ENCODE measurements at regions not wholly inside any gene's neighbourhood (a gene's known extent, or its start where the extent isn't known, plus 50 kb on each side); places are given as distances from the start of the nearest gene placed in this dataset.

GRCh38 chr13:40114305-40114896, 458.9 kb downstream of the COG6 start:
- DNase-seq (ENCODE audit: low spot score): no peak

GRCh38 chr13:40115426-40115825, 460.0 kb downstream of the COG6 start:
- DNase-seq (ENCODE audit: low spot score): no peak

GRCh38 chr13:40116008-40116407, 460.5 kb downstream of the COG6 start:
- DNase-seq (ENCODE audit: low spot score): peak; percentile 79

- no peak for DNase-seq (ENCODE audit: low spot score)
These were observed 462.9 kb downstream of the COG6 start for GRCh38 chr13:40118337-40118736.

GRCh38 chr13:40119852-40120251, 464.4 kb downstream of the COG6 start:
- DNase-seq (ENCODE audit: low spot score): no peak

GRCh38 chr13:40120288-40120687, 464.8 kb downstream of the COG6 start:
- DNase-seq (ENCODE audit: low spot score): no peak

GRCh38 chr13:40120781-40121180, 465.3 kb downstream of the COG6 start:
- DNase-seq (ENCODE audit: low spot score): no peak

- DNase-seq (ENCODE audit: low spot score): no peak
These were observed 466.3 kb downstream of the COG6 start for GRCh38 chr13:40121722-40122121.

- DNase-seq (ENCODE audit: low spot score): no peak
These were observed 468.6 kb downstream of the COG6 start for GRCh38 chr13:40123962-40124632.

- no peak for DNase-seq (ENCODE audit: low spot score)
These were observed 469.2 kb downstream of the COG6 start for GRCh38 chr13:40124633-40125015.

- DNase-seq (ENCODE audit: low spot score): no peak
These were observed 469.9 kb downstream of the COG6 start for GRCh38 chr13:40125336-40125735.

- no peak for DNase-seq (ENCODE audit: low spot score)
These were observed 471.0 kb downstream of the COG6 start for GRCh38 chr13:40126306-40127085.

GRCh38 chr13:40127476-40127875, 472.0 kb downstream of the COG6 start:
- no peak for DNase-seq (ENCODE audit: low spot score)

- DNase-seq (ENCODE audit: low spot score): no peak
These were observed 472.5 kb downstream of the COG6 start for GRCh38 chr13:40127925-40128324.

- no peak for DNase-seq (ENCODE audit: low spot score)
These were observed 474.0 kb downstream of the COG6 start for GRCh38 chr13:40129467-40129866.

GRCh38 chr13:40130871-40131636, 475.6 kb downstream of the COG6 start:
- DNase-seq (ENCODE audit: low spot score): peak; percentile 76

- DNase-seq (ENCODE audit: low spot score): no peak
These were observed 476.8 kb downstream of the COG6 start for GRCh38 chr13:40132249-40132648.

- DNase-seq (ENCODE audit: low spot score): no peak
These were observed 481.4 kb downstream of the COG6 start for GRCh38 chr13:40136896-40137295.

- no peak for DNase-seq (ENCODE audit: low spot score)
These were observed 481.9 kb downstream of the COG6 start for GRCh38 chr13:40137400-40137799.

- no peak for DNase-seq (ENCODE audit: low spot score)
These were observed 484.5 kb downstream of the COG6 start for GRCh38 chr13:40139896-40140520.

- DNase-seq (ENCODE audit: low spot score): no peak
These were observed 486.5 kb downstream of the COG6 start for GRCh38 chr13:40141859-40142555.
